ENCODE measurements at regions not wholly inside any gene's neighbourhood (a gene's known extent, or its start where the extent isn't known, plus 50 kb on each side); places are given as distances from the start of the nearest gene placed in this dataset.

- Histone ChIP-seq H3K27ac (ENCODE audit: insufficient read depth in 1 of 2, low read depth in 1 of 2, low read length in 2 of 2, poor library complexity in 1 of 2, severe bottlenecking in 2 of 2) (no peak overlapping the region), H3K9me3 (ENCODE audit: control extremely low read depth in 1 of 5, control insufficient read depth in 4 of 5, insufficient read depth in 2 of 5, low read depth in 1 of 5, low read length in 4 of 5) (peaks cover 0 to 8% (median 2%) of the 10 kb centered on the region in 5 experiments), H3K27me3 (replicated peaks in 2 of 5; ENCODE audit: control insufficient read depth in 4 of 5, insufficient read depth in 5 of 5, low read length in 4 of 5) (no peaks in the 10 kb centered on the region), H3K4me3 (ENCODE audit: control insufficient read depth in 1 of 7, extremely low read depth in 1 of 7, insufficient read depth in 4 of 7, low read depth in 2 of 7, low read length in 6 of 7) (no peak overlapping the region), H3K36me3 (ENCODE audit: control insufficient read depth in 4 of 4, insufficient read depth in 4 of 4, low read length in 3 of 4) (no peaks in the 10 kb centered on the region), H3K4me1 (ENCODE audit: control extremely low read depth in 1 of 4, control insufficient read depth in 4 of 4, insufficient read depth in 4 of 4, low read length in 3 of 4) (no peaks in the 10 kb centered on the region)
- WGBS (ENCODE audit: insufficient coverage) = 100% methylated on average over 6 of the region's 6 CpGs
- CTCF ChIA-PET = no interaction called here
- no peak for DNase-seq
- POLR2A ChIA-PET = no interaction called here
These were observed 497.0 kb downstream of the SQOR start for GRCh38 chr15:46131876-46132275.

DNA sequence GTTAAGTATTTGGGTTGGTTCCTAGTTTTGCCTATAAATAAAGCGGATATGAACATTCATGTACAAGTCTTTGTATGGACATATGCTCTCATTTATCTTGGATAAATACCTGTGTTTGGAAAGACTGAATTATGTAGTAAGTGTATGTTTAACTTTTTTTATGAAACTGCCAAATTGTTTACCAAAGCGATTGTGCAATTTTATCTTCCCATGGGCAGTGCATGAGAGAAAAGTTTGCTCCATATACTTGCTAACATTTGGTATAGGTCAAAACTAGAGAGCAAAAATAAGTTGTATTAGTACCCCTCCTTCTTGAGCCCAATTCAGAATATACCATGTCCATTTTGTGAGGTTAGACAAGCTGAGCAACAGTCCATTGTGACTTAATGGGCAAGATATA is 502.6 kb downstream of the SQOR start:
- ChIA-PET POLR2A (no interaction called here), CTCF (no interaction called here)
- H3K36me3 ChIP-seq (ENCODE audit: control insufficient read depth in 4 of 4, insufficient read depth in 4 of 4, low read length in 3 of 4) = no peaks in the 10 kb centered on the region
- H3K4me1 ChIP-seq (ENCODE audit: control extremely low read depth in 1 of 4, control insufficient read depth in 4 of 4, insufficient read depth in 4 of 4, low read length in 3 of 4) = no peaks in the 10 kb centered on the region
- no peak overlapping the region for H3K4me3 ChIP-seq (ENCODE audit: control insufficient read depth in 1 of 7, extremely low read depth in 1 of 7, insufficient read depth in 4 of 7, low read depth in 2 of 7, low read length in 6 of 7)
- DNase-seq = no peak
- H3K27ac ChIP-seq (ENCODE audit: insufficient read depth in 1 of 2, low read depth in 1 of 2, low read length in 2 of 2, poor library complexity in 1 of 2, severe bottlenecking in 2 of 2) = no peak overlapping the region
- 86% methylated on average over 1 of the region's 2 CpGs for WGBS (ENCODE audit: insufficient coverage)
- H3K9me3 ChIP-seq (ENCODE audit: control extremely low read depth in 1 of 5, control insufficient read depth in 4 of 5, insufficient read depth in 2 of 5, low read depth in 1 of 5, low read length in 4 of 5) = peaks cover 0 to 2% (median 0%) of the 10 kb centered on the region in 5 experiments
- H3K27me3 ChIP-seq (replicated peaks in 2 of 5; ENCODE audit: control insufficient read depth in 4 of 5, insufficient read depth in 5 of 5, low read length in 4 of 5) = no peaks in the 10 kb centered on the region

- WGBS (ENCODE audit: insufficient coverage) = 100% methylated on average over 3 of the region's 3 CpGs
- no peaks in the 10 kb centered on the region for H3K36me3 ChIP-seq (ENCODE audit: control insufficient read depth in 4 of 4, insufficient read depth in 4 of 4, low read length in 3 of 4)
- ChIA-PET CTCF (no interaction called here), POLR2A (no interaction called here)
- peaks cover 0 to 17% (median 8%) of the 10 kb centered on the region in 5 experiments for H3K9me3 ChIP-seq (ENCODE audit: control extremely low read depth in 1 of 5, control insufficient read depth in 4 of 5, insufficient read depth in 2 of 5, low read depth in 1 of 5, low read length in 4 of 5)
- no peak for DNase-seq
- no peaks in the 10 kb centered on the region for H3K4me1 ChIP-seq (ENCODE audit: control extremely low read depth in 1 of 4, control insufficient read depth in 4 of 4, insufficient read depth in 4 of 4, low read length in 3 of 4)
- no peaks in the 10 kb centered on the region for H3K27me3 ChIP-seq (replicated peaks in 2 of 5; ENCODE audit: control insufficient read depth in 4 of 5, insufficient read depth in 5 of 5, low read length in 4 of 5)
- H3K27ac ChIP-seq (ENCODE audit: insufficient read depth in 1 of 2, low read depth in 1 of 2, low read length in 2 of 2, poor library complexity in 1 of 2, severe bottlenecking in 2 of 2) = no peak overlapping the region
- H3K4me3 ChIP-seq (ENCODE audit: control insufficient read depth in 1 of 7, extremely low read depth in 1 of 7, insufficient read depth in 4 of 7, low read depth in 2 of 7, low read length in 6 of 7) = no peak overlapping the region
These were observed 511.2 kb downstream of the SQOR start for GRCh38 chr15:46146002-46146401.

DNA sequence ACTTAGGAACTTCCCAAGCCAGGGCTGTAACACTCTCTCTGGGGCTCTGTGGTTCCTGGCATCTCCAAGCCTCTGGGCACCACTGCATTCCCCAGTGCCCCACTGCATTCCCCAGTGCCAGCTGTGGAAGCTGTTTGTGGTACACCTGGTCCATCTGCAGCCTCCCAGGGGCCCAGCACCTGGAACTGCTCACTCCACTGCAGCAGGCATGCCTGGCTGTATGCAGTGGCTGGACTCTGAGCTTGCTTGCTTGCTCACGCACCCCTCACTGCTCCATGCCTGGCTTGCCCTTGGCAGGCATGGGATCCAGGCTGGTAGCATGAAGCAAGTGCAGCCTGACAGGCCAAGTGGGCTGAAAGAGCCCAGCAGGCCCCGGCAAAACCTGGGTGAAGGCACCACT is 512.1 kb downstream of the SQOR start:
- Histone ChIP-seq H3K4me3 (ENCODE audit: control insufficient read depth in 1 of 7, extremely low read depth in 1 of 7, insufficient read depth in 4 of 7, low read depth in 2 of 7, low read length in 6 of 7) (no peak overlapping the region), H3K27me3 (replicated peaks in 2 of 5; ENCODE audit: control insufficient read depth in 4 of 5, insufficient read depth in 5 of 5, low read length in 4 of 5) (no peaks in the 10 kb centered on the region), H3K36me3 (ENCODE audit: control insufficient read depth in 4 of 4, insufficient read depth in 4 of 4, low read length in 3 of 4) (no peaks in the 10 kb centered on the region), H3K9me3 (ENCODE audit: control extremely low read depth in 1 of 5, control insufficient read depth in 4 of 5, insufficient read depth in 2 of 5, low read depth in 1 of 5, low read length in 4 of 5) (peaks cover 0 to 17% (median 8%) of the 10 kb centered on the region in 5 experiments), H3K27ac (ENCODE audit: insufficient read depth in 1 of 2, low read depth in 1 of 2, low read length in 2 of 2, poor library complexity in 1 of 2, severe bottlenecking in 2 of 2) (no peak overlapping the region), H3K4me1 (ENCODE audit: control extremely low read depth in 1 of 4, control insufficient read depth in 4 of 4, insufficient read depth in 4 of 4, low read length in 3 of 4) (no peaks in the 10 kb centered on the region)
- 100% methylated on average over 2 of the region's 2 CpGs for WGBS (ENCODE audit: insufficient coverage)
- ChIA-PET POLR2A (no interaction called here), CTCF (no interaction called here)
- DNase-seq = no peak

DNA sequence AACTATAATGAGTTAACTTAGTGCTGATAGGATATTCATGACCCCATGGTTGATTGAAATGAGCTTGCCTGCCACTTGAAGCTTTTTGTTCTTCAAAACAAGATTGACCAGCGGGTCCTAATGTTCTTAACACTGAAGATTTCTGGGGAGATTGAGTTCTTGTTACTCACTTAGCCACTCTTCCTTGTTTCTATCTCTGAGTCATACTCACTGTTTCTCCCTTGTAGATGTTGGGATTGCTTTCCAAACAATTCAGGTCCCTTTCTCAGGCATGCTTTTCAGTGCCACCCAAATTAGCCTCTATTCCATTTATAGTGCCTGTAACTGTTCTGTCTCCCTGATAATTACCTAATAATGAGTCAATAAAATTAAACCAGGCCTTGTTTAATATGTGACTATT is 517.0 kb downstream of the SQOR start:
- POLR2A ChIA-PET = no interaction called here

DNA sequence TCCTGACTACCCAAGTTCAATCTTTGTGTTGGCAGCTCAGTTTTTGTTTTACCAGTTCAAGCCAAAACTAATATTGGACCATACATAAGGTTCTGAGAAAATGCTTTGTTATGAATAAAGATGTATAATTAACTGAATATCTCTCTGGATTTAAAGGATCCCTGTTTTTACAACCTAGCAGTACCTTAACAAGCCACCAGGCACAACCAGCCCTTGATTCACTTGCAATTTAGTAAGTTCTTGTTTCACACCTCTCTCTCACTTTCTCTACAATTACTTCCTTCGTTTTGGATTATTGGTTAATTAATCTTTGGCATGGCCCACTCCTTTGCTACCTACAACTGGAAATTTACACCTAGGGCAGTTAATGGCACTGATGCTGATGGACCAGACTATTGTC is 531.9 kb downstream of the SQOR start:
- 80% methylated on average over 1 of the region's 1 CpG for WGBS (ENCODE audit: insufficient coverage)
- Histone ChIP-seq H3K27me3 (replicated peaks in 2 of 5; ENCODE audit: control insufficient read depth in 4 of 5, insufficient read depth in 5 of 5, low read length in 4 of 5) (no peaks in the 10 kb centered on the region), H3K4me3 (ENCODE audit: control insufficient read depth in 1 of 7, extremely low read depth in 1 of 7, insufficient read depth in 4 of 7, low read depth in 2 of 7, low read length in 6 of 7) (no peak overlapping the region), H3K36me3 (ENCODE audit: control insufficient read depth in 4 of 4, insufficient read depth in 4 of 4, low read length in 3 of 4) (no peaks in the 10 kb centered on the region), H3K9me3 (ENCODE audit: control extremely low read depth in 1 of 5, control insufficient read depth in 4 of 5, insufficient read depth in 2 of 5, low read depth in 1 of 5, low read length in 4 of 5) (peaks cover 0 to 12% (median 2%) of the 10 kb centered on the region in 5 experiments), H3K27ac (ENCODE audit: insufficient read depth in 1 of 2, low read depth in 1 of 2, low read length in 2 of 2, poor library complexity in 1 of 2, severe bottlenecking in 2 of 2) (no peak overlapping the region), H3K4me1 (ENCODE audit: control extremely low read depth in 1 of 4, control insufficient read depth in 4 of 4, insufficient read depth in 4 of 4, low read length in 3 of 4) (no peaks in the 10 kb centered on the region)
- DNase-seq = no peak
- CTCF ChIA-PET = no interaction called here
- POLR2A ChIA-PET = no interaction called here

More for the DNA sequence above, 517.0 kb downstream of the SQOR start:
- H3K36me3 ChIP-seq (ENCODE audit: control insufficient read depth in 4 of 4, insufficient read depth in 4 of 4, low read length in 3 of 4) = no peaks in the 10 kb centered on the region
- peaks cover 0 to 6% (median 4%) of the 10 kb centered on the region in 5 experiments for H3K9me3 ChIP-seq (ENCODE audit: control extremely low read depth in 1 of 5, control insufficient read depth in 4 of 5, insufficient read depth in 2 of 5, low read depth in 1 of 5, low read length in 4 of 5)
- CTCF ChIA-PET = no interaction called here
- WGBS (ENCODE audit: insufficient coverage) = 100% methylated on average over 1 of the region's 1 CpG
- H3K27ac ChIP-seq (ENCODE audit: insufficient read depth in 1 of 2, low read depth in 1 of 2, low read length in 2 of 2, poor library complexity in 1 of 2, severe bottlenecking in 2 of 2) = no peak overlapping the region
- no peaks in the 10 kb centered on the region for H3K4me1 ChIP-seq (ENCODE audit: control extremely low read depth in 1 of 4, control insufficient read depth in 4 of 4, insufficient read depth in 4 of 4, low read length in 3 of 4)
- H3K27me3 ChIP-seq (replicated peaks in 2 of 5; ENCODE audit: control insufficient read depth in 4 of 5, insufficient read depth in 5 of 5, low read length in 4 of 5) = no peaks in the 10 kb centered on the region
- no peak for DNase-seq
- no peak overlapping the region for H3K4me3 ChIP-seq (ENCODE audit: control insufficient read depth in 1 of 7, extremely low read depth in 1 of 7, insufficient read depth in 4 of 7, low read depth in 2 of 7, low read length in 6 of 7)

DNA sequence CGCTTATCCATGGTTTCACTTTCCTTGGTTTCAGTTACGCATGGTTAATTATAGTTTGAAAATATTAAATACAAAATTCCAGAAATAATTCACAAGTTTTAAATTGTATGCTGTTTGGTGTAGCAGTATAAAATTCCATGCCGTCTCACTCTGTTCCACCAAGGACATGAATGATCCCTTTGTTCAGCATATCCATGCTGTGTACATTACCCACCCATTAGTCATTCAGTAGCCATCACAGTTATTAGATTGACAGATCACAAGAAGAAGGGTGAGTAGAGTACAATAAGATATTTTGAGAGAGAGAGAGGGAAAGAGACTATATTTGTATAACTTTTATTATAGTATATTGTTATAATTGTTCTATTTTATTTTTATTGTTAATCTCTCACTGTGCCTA is 535.5 kb downstream of the SQOR start:
- DNase-seq = no peak
- H3K4me3 ChIP-seq (ENCODE audit: control insufficient read depth in 1 of 7, extremely low read depth in 1 of 7, insufficient read depth in 4 of 7, low read depth in 2 of 7, low read length in 6 of 7) = no peak overlapping the region
- no CpG with 5 or more reads among the region's 3 CpGs for WGBS (ENCODE audit: insufficient coverage)
- H3K4me1 ChIP-seq (ENCODE audit: control extremely low read depth in 1 of 4, control insufficient read depth in 4 of 4, insufficient read depth in 4 of 4, low read length in 3 of 4) = no peaks in the 10 kb centered on the region
- H3K27ac ChIP-seq (ENCODE audit: insufficient read depth in 1 of 2, low read depth in 1 of 2, low read length in 2 of 2, poor library complexity in 1 of 2, severe bottlenecking in 2 of 2) = no peak overlapping the region
- ChIA-PET POLR2A (no interaction called here), CTCF (no interaction called here)
- no peaks in the 10 kb centered on the region for H3K27me3 ChIP-seq (replicated peaks in 2 of 5; ENCODE audit: control insufficient read depth in 4 of 5, insufficient read depth in 5 of 5, low read length in 4 of 5)
- H3K9me3 ChIP-seq (ENCODE audit: control extremely low read depth in 1 of 5, control insufficient read depth in 4 of 5, insufficient read depth in 2 of 5, low read depth in 1 of 5, low read length in 4 of 5) = peaks cover 0 to 12% (median 0%) of the 10 kb centered on the region in 5 experiments
- H3K36me3 ChIP-seq (ENCODE audit: control insufficient read depth in 4 of 4, insufficient read depth in 4 of 4, low read length in 3 of 4) = no peaks in the 10 kb centered on the region

All from common myeloid progenitor, CD34-positive (primary cell).